Right atrium auricular region (tissue), 2 donors: ENCODE measurements at regions not wholly inside any gene's neighbourhood (a gene's known extent, or its start where the extent isn't known, plus 50 kb on each side); places are given as distances from the start of the nearest gene placed in this dataset.
"Not testable (repeated sequence)": the region's sequence is repeated elsewhere in the genome, so short reads cannot be mapped to it uniquely, and the experiment has no call there.

Experiments used
- DNase-seq: peaks from one replicate; pipeline ENCODE4 v3.0.0-alpha.2; 2019; ENCODE audit warnings: low spot score
- H3K27ac ChIP-seq, 2 donors: fragments of 200-600 bp; sonication (generic); 1 replicate in 1 of 2; 2 replicates in 1 of 2; pipeline ENCODE4 v1.5.1; 2016 to 2019
- H3K27me3 ChIP-seq, 2 donors: fragments of 200-600 bp; sonication (generic); one replicate each; pipeline versions ENCODE4 v1.5.1 to v1.6.0; 2017 to 2019
- H3K36me3 ChIP-seq: fragments of 200-600 bp; sonication (generic); one replicate; pipeline ENCODE4 v1.5.1; 2016
- H3K4me1 ChIP-seq, 2 donors: fragments of 200-600 bp; sonication (generic); one replicate each; pipeline versions ENCODE4 v1.5.1 to v1.6.0; 2017 to 2019
- H3K4me3 ChIP-seq, 2 donors: fragments of 200-600 bp; sonication (generic); 1 replicate in 1 of 2; 2 replicates in 1 of 2; pipeline ENCODE4 v1.5.1; 2017 to 2019; ENCODE audit warnings: mild to moderate bottlenecking in 1 of 2, moderate library complexity in 1 of 2
- H3K9me3 ChIP-seq, 2 donors: fragments of 200-600 bp; sonication (generic); one replicate each; pipeline ENCODE4 v1.5.1; 2019
- TF ChIP-seq, protein P1 (sequence below), 2 donors: fragments of 200-600 bp; sonication (generic); IDR thresholded peaks; one replicate each; pipeline ENCODE4 v1.5.1; 2019; ENCODE audit warnings: antibody characterized with exemption in 2 of 2

GRCh38 chr22:44622147-44622427 lies 79.9 kb upstream of the PRR5 start:
- peaks cover 0 to 10% of the 10 kb centered on the region in 2 donors for H3K4me1 ChIP-seq
- no peaks in the 10 kb centered on the region for H3K9me3 ChIP-seq
- H3K36me3 ChIP-seq: no peaks in the 10 kb centered on the region
- DNase-seq: no peak
- no peak overlapping the region for H3K4me3 ChIP-seq
- TF ChIP-seq, protein P1, sequence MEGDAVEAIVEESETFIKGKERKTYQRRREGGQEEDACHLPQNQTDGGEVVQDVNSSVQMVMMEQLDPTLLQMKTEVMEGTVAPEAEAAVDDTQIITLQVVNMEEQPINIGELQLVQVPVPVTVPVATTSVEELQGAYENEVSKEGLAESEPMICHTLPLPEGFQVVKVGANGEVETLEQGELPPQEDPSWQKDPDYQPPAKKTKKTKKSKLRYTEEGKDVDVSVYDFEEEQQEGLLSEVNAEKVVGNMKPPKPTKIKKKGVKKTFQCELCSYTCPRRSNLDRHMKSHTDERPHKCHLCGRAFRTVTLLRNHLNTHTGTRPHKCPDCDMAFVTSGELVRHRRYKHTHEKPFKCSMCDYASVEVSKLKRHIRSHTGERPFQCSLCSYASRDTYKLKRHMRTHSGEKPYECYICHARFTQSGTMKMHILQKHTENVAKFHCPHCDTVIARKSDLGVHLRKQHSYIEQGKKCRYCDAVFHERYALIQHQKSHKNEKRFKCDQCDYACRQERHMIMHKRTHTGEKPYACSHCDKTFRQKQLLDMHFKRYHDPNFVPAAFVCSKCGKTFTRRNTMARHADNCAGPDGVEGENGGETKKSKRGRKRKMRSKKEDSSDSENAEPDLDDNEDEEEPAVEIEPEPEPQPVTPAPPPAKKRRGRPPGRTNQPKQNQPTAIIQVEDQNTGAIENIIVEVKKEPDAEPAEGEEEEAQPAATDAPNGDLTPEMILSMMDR (IDR thresholded peaks at IDR 0.05): no peak
- no peaks in the 10 kb centered on the region for H3K27me3 ChIP-seq
- H3K27ac ChIP-seq: no peak overlapping the region

GRCh38 chr22:44621401-44622146 lies 80.4 kb upstream of the PRR5 start:
- Histone ChIP-seq H3K27ac (no peak overlapping the region), H3K4me1 (peaks cover 0 to 10% of the 10 kb centered on the region in 2 donors), H3K4me3 (no peak overlapping the region), H3K36me3 (no peaks in the 10 kb centered on the region), H3K27me3 (no peaks in the 10 kb centered on the region), H3K9me3 (no peaks in the 10 kb centered on the region)
- TF ChIP-seq, protein P1 (IDR thresholded peaks at IDR 0.05): no peak
- no peak for DNase-seq

DNA sequence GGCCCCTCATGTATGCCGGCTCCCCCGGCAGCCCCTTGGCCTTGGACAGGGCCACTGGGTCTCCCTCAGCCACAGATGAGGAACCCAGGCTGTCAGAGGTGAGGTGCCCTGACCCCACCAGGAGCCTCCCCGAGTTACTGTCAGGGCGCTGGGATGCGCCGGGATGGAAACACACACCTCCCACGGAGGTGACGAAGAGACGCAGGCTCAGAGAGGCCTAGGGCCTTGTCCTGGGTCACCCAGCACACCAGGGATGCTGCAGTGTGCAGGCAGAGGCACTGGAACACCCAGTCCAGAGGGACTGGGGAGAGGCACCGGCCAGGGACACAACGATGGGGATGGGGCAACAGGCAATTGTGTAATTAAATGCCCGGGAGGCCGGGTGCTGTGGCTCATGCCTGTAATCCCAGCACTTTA lies 81.2 kb upstream of the PRR5 start:
- no peaks in the 10 kb centered on the region for H3K27me3 ChIP-seq
- H3K4me1 ChIP-seq: peaks cover 0 to 10% of the 10 kb centered on the region in 2 donors
- H3K4me3 ChIP-seq: no peak overlapping the region
- H3K9me3 ChIP-seq: no peaks in the 10 kb centered on the region
- no peaks in the 10 kb centered on the region for H3K36me3 ChIP-seq
- H3K27ac ChIP-seq: no peak overlapping the region
- no peak for DNase-seq
- TF ChIP-seq, protein P1 (IDR thresholded peaks at IDR 0.05): no peak

DNA sequence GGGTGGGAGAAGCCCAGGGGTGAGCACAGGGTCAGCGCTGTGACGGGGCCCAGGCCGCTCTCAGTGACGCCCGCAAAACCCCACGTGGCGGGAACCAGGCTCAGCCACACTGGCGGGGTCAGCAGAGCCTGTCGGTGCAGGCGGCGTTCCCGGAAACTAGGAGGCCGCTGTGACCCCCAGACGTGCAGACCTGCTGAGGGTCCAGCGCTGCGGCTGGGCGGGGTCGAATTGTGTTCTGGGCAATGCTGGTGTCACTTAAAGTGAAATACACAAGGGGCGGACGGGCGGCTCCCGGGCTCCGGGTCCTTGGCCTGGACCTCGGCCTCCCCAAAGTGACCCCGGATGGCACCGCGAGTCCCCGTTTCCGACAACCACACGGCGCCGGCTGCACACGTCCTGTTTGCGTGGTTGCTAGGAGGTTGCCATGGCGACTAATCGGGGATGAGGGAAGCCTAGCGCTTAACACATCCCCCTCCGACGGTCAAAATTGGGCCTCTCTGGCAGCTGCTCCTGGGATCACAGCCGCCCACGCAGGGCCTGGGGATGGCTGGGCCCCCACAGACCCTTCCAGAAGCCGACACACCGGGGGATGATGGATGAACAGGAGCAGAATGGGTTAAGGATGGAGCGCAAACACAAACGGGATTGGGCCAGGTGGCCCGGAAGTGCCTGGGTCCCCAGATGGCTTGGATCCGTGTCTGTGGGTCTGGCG lies 81.7 kb upstream of the PRR5 start:
- DNase-seq: peak; percentile 74
- TF ChIP-seq, protein P1 (IDR thresholded peaks at IDR 0.05): no peak
- no peak overlapping the region for H3K4me3 ChIP-seq

DNA sequence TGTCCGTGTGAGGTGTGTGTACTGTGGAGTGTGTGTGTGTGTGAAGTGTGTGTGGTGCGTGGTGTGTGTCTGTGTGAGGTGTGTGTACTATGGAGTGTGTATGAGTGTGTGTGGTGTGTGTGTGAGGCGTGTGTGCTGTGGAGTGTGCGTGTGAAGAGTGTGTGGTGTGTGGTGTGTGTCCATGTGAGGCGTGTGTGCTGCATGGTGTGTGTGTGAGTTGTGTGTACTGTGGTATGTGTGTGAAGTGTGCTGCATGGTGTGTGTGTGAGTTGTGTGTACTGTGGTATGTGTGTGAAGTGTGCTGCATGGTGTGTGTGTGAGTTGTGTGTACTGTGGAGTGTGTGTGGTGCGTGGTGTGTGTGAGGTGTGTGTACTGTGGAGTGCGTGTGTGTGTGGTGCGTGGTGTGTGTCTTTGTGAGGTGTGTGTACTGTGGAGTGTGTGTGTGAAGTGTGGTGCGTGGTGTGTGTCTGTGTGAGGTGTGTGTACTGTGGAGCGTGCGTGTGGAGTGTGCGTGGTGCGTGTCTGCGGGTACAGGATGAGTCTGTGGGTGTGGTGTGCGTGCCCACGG lies 82.4 kb upstream of the PRR5 start:
- not testable (repeated sequence) for H3K27me3 ChIP-seq, H3K4me1 ChIP-seq, H3K27ac ChIP-seq, DNase-seq, H3K36me3 ChIP-seq, H3K4me3 ChIP-seq, H3K9me3 ChIP-seq

More for the DNA sequence above, 81.7 kb upstream of the PRR5 start:
- H3K27me3 ChIP-seq: no peaks in the 10 kb centered on the region
- no peaks in the 10 kb centered on the region for H3K36me3 ChIP-seq
- peaks cover 0 to 10% of the 10 kb centered on the region in 2 donors for H3K4me1 ChIP-seq
- H3K27ac ChIP-seq: no peak overlapping the region
- peaks cover 0 to under 1% of the 10 kb centered on the region in 2 donors for H3K9me3 ChIP-seq

- not testable (repeated sequence) for DNase-seq, H3K4me3 ChIP-seq, H3K27ac ChIP-seq, H3K36me3 ChIP-seq, H3K27me3 ChIP-seq, H3K4me1 ChIP-seq
- peaks cover 3 to 14% of the 10 kb centered on the region in 2 donors for H3K9me3 ChIP-seq
Measured at GRCh38 chr22:44618910-44619309, 83.1 kb upstream of the PRR5 start.
